ENCODE measurements at regions not wholly inside any gene's neighbourhood (a gene's known extent, or its start where the extent isn't known, plus 50 kb on each side); places are given as distances from the start of the nearest gene placed in this dataset.

DNA sequence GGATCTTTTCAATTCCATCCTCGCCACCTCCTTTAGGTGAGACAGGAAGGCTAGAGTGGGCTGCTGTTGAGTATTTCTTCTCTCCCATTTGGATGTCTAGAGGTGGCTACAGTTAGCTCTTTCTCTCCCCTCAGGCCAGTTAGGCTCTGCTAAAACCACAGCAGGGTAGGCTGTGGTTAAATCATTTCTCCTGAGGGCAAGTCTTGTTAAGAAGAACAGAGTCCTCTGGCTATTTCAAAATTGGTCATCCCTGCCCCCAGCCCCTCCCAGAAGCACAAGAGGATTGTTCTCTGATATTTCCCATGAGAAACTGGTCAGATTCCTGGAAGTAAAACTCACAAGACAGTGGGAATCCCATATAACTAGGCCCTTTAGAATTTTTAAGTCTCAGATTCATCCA lies 1359.5 kb downstream of the TECRL start:
- TF ChIP-seq, protein P1, sequence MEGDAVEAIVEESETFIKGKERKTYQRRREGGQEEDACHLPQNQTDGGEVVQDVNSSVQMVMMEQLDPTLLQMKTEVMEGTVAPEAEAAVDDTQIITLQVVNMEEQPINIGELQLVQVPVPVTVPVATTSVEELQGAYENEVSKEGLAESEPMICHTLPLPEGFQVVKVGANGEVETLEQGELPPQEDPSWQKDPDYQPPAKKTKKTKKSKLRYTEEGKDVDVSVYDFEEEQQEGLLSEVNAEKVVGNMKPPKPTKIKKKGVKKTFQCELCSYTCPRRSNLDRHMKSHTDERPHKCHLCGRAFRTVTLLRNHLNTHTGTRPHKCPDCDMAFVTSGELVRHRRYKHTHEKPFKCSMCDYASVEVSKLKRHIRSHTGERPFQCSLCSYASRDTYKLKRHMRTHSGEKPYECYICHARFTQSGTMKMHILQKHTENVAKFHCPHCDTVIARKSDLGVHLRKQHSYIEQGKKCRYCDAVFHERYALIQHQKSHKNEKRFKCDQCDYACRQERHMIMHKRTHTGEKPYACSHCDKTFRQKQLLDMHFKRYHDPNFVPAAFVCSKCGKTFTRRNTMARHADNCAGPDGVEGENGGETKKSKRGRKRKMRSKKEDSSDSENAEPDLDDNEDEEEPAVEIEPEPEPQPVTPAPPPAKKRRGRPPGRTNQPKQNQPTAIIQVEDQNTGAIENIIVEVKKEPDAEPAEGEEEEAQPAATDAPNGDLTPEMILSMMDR (IDR thresholded peaks at IDR 0.05): no peak
- no peak for TF ChIP-seq POLR2A (IDR thresholded peaks at IDR 0.05)
